DOHH2 (cell line): ENCODE measurements at regions not wholly inside any gene's neighbourhood (a gene's known extent, or its start where the extent isn't known, plus 50 kb on each side); places are given as distances from the start of the nearest gene placed in this dataset.
"Not testable (repeated sequence)": the region's sequence is repeated elsewhere in the genome, so short reads cannot be mapped to it uniquely, and the experiment has no call there.

ENCODE experiments used
- CTCF ChIP-seq: fragments of 200-600 bp; sonication (generic); IDR thresholded peaks from one replicate; pipeline ENCODE4 v1.5.1; 2014; ENCODE audit warnings: antibody characterized with exemption, mild to moderate bottlenecking, low read depth, low read length; ENCODE audit not compliant: poor library complexity, severe bottlenecking
- EZH2phosphoT487 ChIP-seq: fragments of 200-600 bp; sonication (generic); IDR thresholded peaks from 2 replicates; pipeline ENCODE4 v1.6.1; 2017; ENCODE audit warnings: borderline replicate concordance, mild to moderate bottlenecking, antibody characterized with exemption, low read length, moderate library complexity, mixed read lengths

GRCh38 chr14:19054108-19054721 lies 87.0 kb downstream of the POTEM start:
- TF ChIP-seq CTCF, EZH2phosphoT487: not testable (repeated sequence)
